ENCODE measurements at regions not wholly inside any gene's neighbourhood (a gene's known extent, or its start where the extent isn't known, plus 50 kb on each side); places are given as distances from the start of the nearest gene placed in this dataset.

DNA sequence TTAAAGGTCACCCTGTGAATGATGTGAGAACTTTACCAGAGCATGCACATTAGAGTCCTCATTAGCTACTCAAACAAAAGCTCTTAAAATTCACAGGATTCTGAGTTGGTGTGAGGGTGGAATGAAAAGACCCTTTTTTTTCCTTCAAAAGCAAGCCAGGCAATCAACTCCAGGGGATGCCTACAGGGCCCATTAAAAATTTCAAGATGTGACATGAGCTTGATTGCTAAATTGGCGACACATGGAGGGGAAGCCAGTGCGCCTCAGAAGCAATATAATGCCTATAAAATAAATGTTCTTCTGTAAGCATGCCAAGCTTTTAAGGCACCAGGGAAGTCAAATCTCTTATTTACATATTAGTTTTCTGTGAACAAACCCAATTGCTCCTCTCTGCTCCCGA is 328.8 kb upstream of the SUCLG2 start:
- no peaks in the 10 kb centered on the region for H3K4me1 ChIP-seq
- ChIA-PET POLR2A (no interaction called here), CTCF (no interaction called here)
- no peak for DNase-seq
- no peaks in the 10 kb centered on the region for H3K9me3 ChIP-seq
- intact Hi-C loops (cut with micrococcal nuclease; ENCODE audit: unreplicated experiment): no loop called here
- TF ChIP-seq, protein P1, sequence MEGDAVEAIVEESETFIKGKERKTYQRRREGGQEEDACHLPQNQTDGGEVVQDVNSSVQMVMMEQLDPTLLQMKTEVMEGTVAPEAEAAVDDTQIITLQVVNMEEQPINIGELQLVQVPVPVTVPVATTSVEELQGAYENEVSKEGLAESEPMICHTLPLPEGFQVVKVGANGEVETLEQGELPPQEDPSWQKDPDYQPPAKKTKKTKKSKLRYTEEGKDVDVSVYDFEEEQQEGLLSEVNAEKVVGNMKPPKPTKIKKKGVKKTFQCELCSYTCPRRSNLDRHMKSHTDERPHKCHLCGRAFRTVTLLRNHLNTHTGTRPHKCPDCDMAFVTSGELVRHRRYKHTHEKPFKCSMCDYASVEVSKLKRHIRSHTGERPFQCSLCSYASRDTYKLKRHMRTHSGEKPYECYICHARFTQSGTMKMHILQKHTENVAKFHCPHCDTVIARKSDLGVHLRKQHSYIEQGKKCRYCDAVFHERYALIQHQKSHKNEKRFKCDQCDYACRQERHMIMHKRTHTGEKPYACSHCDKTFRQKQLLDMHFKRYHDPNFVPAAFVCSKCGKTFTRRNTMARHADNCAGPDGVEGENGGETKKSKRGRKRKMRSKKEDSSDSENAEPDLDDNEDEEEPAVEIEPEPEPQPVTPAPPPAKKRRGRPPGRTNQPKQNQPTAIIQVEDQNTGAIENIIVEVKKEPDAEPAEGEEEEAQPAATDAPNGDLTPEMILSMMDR (IDR thresholded peaks at IDR 0.05; ENCODE audit: insufficient read depth in 1 of 2, low read depth in 1 of 2, low read length in 1 of 2, severe bottlenecking in 1 of 2, unreplicated experiment in 1 of 2): no peak
- Mint-ChIP-seq H3K27ac (ENCODE audit: unreplicated experiment) (no peak overlapping the region), H3K4me1 (ENCODE audit: low read depth, unreplicated experiment) (no peaks in the 10 kb centered on the region), H3K36me3 (ENCODE audit: insufficient read depth, unreplicated experiment) (no peaks in the 10 kb centered on the region), H3K9me3 (ENCODE audit: unreplicated experiment) (no peaks in the 10 kb centered on the region), H3K4me3 (ENCODE audit: unreplicated experiment) (no peak overlapping the region), H3K27me3 (ENCODE audit: insufficient read depth, unreplicated experiment) (no peaks in the 10 kb centered on the region)
- BruUV-seq (replicated peaks): no TSS peak
- no peak overlapping the region for H3K4me3 ChIP-seq (ENCODE audit: low read depth, low read length)
- H3K36me3 ChIP-seq (ENCODE audit: control insufficient read depth, insufficient read depth, low read length): no peaks in the 10 kb centered on the region
- H3K27me3 ChIP-seq (replicated peaks; ENCODE audit: control insufficient read depth, insufficient read depth, low read length): no peaks in the 10 kb centered on the region; the same call in 1 of the 2 replicates

DNA sequence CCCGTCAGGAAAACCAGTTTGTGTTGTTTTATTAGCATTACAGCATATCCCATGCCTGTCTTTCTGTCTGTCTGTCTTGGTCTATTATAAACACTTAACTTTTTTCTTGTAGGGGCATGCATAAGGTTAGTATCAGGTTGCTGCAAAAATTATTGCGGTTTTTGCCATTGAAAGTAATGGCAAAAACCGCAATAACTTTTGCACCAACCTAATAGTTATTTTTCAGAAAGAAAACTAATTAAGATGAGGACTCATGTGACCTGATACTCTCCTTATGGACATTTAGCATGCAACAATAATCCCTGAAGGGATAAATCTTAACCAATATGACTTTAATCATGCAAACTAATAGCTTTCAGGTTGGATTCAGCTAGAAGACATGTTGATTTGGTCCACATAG is 326.7 kb upstream of the SUCLG2 start:
- BruUV-seq (replicated peaks): no TSS peak
- Mint-ChIP-seq H3K27me3 (ENCODE audit: insufficient read depth, unreplicated experiment) (no peaks in the 10 kb centered on the region), H3K9me3 (ENCODE audit: unreplicated experiment) (no peaks in the 10 kb centered on the region), H3K4me1 (ENCODE audit: low read depth, unreplicated experiment) (no peaks in the 10 kb centered on the region), H3K27ac (ENCODE audit: unreplicated experiment) (no peak overlapping the region), H3K4me3 (ENCODE audit: unreplicated experiment) (no peak overlapping the region), H3K36me3 (ENCODE audit: insufficient read depth, unreplicated experiment) (no peaks in the 10 kb centered on the region)
- intact Hi-C loops (cut with micrococcal nuclease; ENCODE audit: unreplicated experiment): no loop called here
- POLR2A ChIA-PET: no interaction called here
- no peak overlapping the region for H3K4me3 ChIP-seq (ENCODE audit: low read depth, low read length)
- H3K4me1 ChIP-seq: no peaks in the 10 kb centered on the region
- no peaks in the 10 kb centered on the region for H3K36me3 ChIP-seq (ENCODE audit: control insufficient read depth, insufficient read depth, low read length)
- CTCF ChIA-PET: no interaction called here
- TF ChIP-seq, protein P1 (IDR thresholded peaks at IDR 0.05; ENCODE audit: insufficient read depth in 1 of 2, low read depth in 1 of 2, low read length in 1 of 2, severe bottlenecking in 1 of 2, unreplicated experiment in 1 of 2): no peak
- no peaks in the 10 kb centered on the region for H3K9me3 ChIP-seq
- DNase-seq: no peak
- no peaks in the 10 kb centered on the region; the same call in 1 of the 2 replicates for H3K27me3 ChIP-seq (replicated peaks; ENCODE audit: control insufficient read depth, insufficient read depth, low read length)

DNA sequence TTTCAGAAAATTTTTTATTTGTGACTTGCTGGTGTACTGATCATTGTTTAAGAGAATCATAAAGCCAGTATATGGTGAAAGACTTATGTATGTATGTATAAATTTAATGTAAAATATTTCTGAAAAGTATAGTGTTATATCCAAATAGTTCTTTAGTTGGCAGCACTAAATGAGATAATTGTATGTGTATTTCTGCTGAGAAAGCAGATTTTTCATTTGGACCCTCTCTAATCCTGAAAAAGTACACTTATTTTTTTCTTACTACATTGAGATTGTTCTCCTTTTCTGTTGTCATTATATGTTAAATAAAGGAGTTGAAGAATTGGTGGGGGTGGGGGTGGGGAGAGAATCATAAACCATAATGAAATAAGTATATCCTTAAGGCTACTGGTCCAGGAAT is 324.9 kb upstream of the SUCLG2 start:
- TF ChIP-seq, protein P1 (IDR thresholded peaks at IDR 0.05; ENCODE audit: insufficient read depth in 1 of 2, low read depth in 1 of 2, low read length in 1 of 2, severe bottlenecking in 1 of 2, unreplicated experiment in 1 of 2): no peak

More for the DNA sequence above, 324.9 kb upstream of the SUCLG2 start:
- intact Hi-C loops (cut with micrococcal nuclease; ENCODE audit: unreplicated experiment): no loop called here
- Histone ChIP-seq H3K36me3 (ENCODE audit: control insufficient read depth, insufficient read depth, low read length) (no peaks in the 10 kb centered on the region), H3K4me3 (ENCODE audit: low read depth, low read length) (no peak overlapping the region), H3K27me3 (replicated peaks; ENCODE audit: control insufficient read depth, insufficient read depth, low read length) (no peaks in the 10 kb centered on the region; the same call in 1 of the 2 replicates), H3K9me3 (no peaks in the 10 kb centered on the region), H3K4me1 (no peaks in the 10 kb centered on the region)
- H3K36me3 Mint-ChIP-seq (ENCODE audit: insufficient read depth, unreplicated experiment): no peaks in the 10 kb centered on the region
- no peak overlapping the region for H3K27ac Mint-ChIP-seq (ENCODE audit: unreplicated experiment)
- no peaks in the 10 kb centered on the region for H3K9me3 Mint-ChIP-seq (ENCODE audit: unreplicated experiment)
- H3K4me3 Mint-ChIP-seq (ENCODE audit: unreplicated experiment): no peak overlapping the region
- no peaks in the 10 kb centered on the region for H3K4me1 Mint-ChIP-seq (ENCODE audit: low read depth, unreplicated experiment)
- no peaks in the 10 kb centered on the region for H3K27me3 Mint-ChIP-seq (ENCODE audit: insufficient read depth, unreplicated experiment)
- BruUV-seq (replicated peaks): no TSS peak
- CTCF ChIA-PET: no interaction called here
- POLR2A ChIA-PET: interaction anchor here (0.6 kb wide), 1 partner anchor 21 kb away, joined by 3 read pairs; no protein-coding TSS in a partner anchor
- DNase-seq: no peak
